Activated CD8-positive, alpha-beta T cell treated with anti-CD3 and anti-CD28 coated beads for 36 hours (primary cell): ENCODE measurements at regions not wholly inside any gene's neighbourhood (a gene's known extent, or its start where the extent isn't known, plus 50 kb on each side); places are given as distances from the start of the nearest gene placed in this dataset.
A peak's percentile ranks its signal among the peaks of the same experiment; 100 is the strongest.

Experiments
- ATAC-seq: fragments of 200-7000 bp; cut with Tn5 transposase; one replicate; pipeline ENCODE4 v1.10.0; 2021; ENCODE audit warnings: mild to moderate bottlenecking, moderate library complexity
- CTCF ChIA-PET: fragments of 350-600 bp; sonication (Branson Sonifier 250); formaldehyde crosslinking; loops from one replicate; lab custom pipeline; 2021; ENCODE audit warnings: antibody characterized with exemption; lab: Charles Lee
- POLR2A ChIA-PET: fragments of 350-600 bp; sonication (Branson Sonifier 250); formaldehyde crosslinking; loops from one replicate; lab custom pipeline; 2021; ENCODE audit warnings: antibody characterized with exemption; lab: Charles Lee
- DNase-seq: peaks from one replicate; pipeline ENCODE4 v3.0.0-alpha.2; 2020
- H3K27ac Mint-ChIP-seq: one replicate; pipeline ENCODE4 v1.8.0; 2021; ENCODE audit warnings: mild to moderate bottlenecking, mixed read lengths
- H3K27me3 Mint-ChIP-seq: one replicate; pipeline ENCODE4 v1.8.0; 2021; ENCODE audit warnings: mixed read lengths
- H3K36me3 Mint-ChIP-seq: one replicate; pipeline ENCODE4 v1.8.0; 2021; ENCODE audit warnings: low read depth, mixed read lengths
- H3K4me1 Mint-ChIP-seq: one replicate; pipeline ENCODE4 v1.8.0; 2021; ENCODE audit warnings: low read depth, mixed read lengths
- H3K4me3 Mint-ChIP-seq: one replicate; pipeline ENCODE4 v1.8.0; 2021; ENCODE audit warnings: mild to moderate bottlenecking, moderate library complexity, mixed read lengths
- H3K9me3 Mint-ChIP-seq: one replicate; pipeline ENCODE4 v1.8.0; 2021; ENCODE audit warnings: mixed read lengths
- intact Hi-C: fragments of 100-400 bp; cut with micrococcal nuclease; formaldehyde crosslinking; loops from one replicate; pipeline ENCODE4 v1.10.0; 2022
- TF ChIP-seq, protein P1 (sequence below): fragments of 200-600 bp; IDR thresholded peaks from one replicate; pipeline ENCODE4 v1.8.0; 2022; ENCODE audit warnings: antibody characterized with exemption, mild to moderate bottlenecking

GRCh38 chr17:77535435-77535834, 394.7 kb downstream of the SEC14L1 start:
- ATAC-seq (peak; percentile 78), DNase-seq (peak; percentile 36)
- TF ChIP-seq, protein P1, sequence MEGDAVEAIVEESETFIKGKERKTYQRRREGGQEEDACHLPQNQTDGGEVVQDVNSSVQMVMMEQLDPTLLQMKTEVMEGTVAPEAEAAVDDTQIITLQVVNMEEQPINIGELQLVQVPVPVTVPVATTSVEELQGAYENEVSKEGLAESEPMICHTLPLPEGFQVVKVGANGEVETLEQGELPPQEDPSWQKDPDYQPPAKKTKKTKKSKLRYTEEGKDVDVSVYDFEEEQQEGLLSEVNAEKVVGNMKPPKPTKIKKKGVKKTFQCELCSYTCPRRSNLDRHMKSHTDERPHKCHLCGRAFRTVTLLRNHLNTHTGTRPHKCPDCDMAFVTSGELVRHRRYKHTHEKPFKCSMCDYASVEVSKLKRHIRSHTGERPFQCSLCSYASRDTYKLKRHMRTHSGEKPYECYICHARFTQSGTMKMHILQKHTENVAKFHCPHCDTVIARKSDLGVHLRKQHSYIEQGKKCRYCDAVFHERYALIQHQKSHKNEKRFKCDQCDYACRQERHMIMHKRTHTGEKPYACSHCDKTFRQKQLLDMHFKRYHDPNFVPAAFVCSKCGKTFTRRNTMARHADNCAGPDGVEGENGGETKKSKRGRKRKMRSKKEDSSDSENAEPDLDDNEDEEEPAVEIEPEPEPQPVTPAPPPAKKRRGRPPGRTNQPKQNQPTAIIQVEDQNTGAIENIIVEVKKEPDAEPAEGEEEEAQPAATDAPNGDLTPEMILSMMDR, result no peak
- intact Hi-C loops, result no loop called here
- no peak overlapping the region for H3K4me3 Mint-ChIP-seq
- H3K36me3 Mint-ChIP-seq, result peaks cover 4% of the 10 kb centered on the region
- H3K4me1 Mint-ChIP-seq, result peaks cover 11% of the 10 kb centered on the region
- H3K27ac Mint-ChIP-seq, result no peak overlapping the region
- POLR2A ChIA-PET, result no interaction called here
- H3K27me3 Mint-ChIP-seq, result peaks cover 3% of the 10 kb centered on the region
- peaks cover 7% of the 10 kb centered on the region for H3K9me3 Mint-ChIP-seq
- CTCF ChIA-PET, result interaction anchor here (0.8 kb wide), 1 partner anchor 110 kb away, joined by 3 read pairs; no protein-coding TSS in a partner anchor

- H3K36me3 Mint-ChIP-seq, result peaks cover 4% of the 10 kb centered on the region
- ChIA-PET POLR2A (no interaction called here), CTCF (interaction anchor here (0.8 kb wide), 1 partner anchor 109 kb away, joined by 3 read pairs; no protein-coding TSS in a partner anchor)
- no peak overlapping the region for H3K27ac Mint-ChIP-seq
- H3K27me3 Mint-ChIP-seq, result no peaks in the 10 kb centered on the region
- no peak overlapping the region for H3K4me3 Mint-ChIP-seq
- H3K9me3 Mint-ChIP-seq, result peaks cover 7% of the 10 kb centered on the region
- ATAC-seq, result peak; percentile 45
- H3K4me1 Mint-ChIP-seq, result peaks cover 11% of the 10 kb centered on the region
- intact Hi-C loops, result no loop called here
- no peak for DNase-seq
- TF ChIP-seq, protein P1, result no peak
Observed at GRCh38 chr17:77535892-77536291, 395.1 kb downstream of the SEC14L1 start.

DNA sequence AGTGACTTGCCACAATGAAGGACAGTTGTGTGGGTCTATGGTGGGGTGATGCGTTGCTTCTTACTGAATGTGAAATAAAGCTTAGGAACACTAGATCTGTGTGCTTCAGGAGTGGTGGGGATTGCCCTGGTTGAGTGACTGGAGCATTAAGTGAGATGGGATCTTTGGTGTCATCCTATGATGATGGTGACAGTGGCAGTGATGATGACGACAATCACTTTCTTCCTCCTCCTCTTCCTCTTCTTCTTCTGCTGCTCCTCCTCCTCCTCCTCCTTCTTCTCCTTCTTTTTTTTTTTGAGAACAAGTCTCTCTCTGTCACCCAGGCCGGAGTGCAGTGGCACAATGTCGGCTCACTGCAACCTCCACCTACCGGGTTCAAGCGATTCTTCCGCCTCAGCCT, 396.8 kb downstream of the SEC14L1 start:
- intact Hi-C loops, result no loop called here
- CTCF ChIA-PET, result interaction anchor here (1.1 kb wide), 1 partner anchor 476 kb away, joined by 3 read pairs; no protein-coding TSS in a partner anchor
- POLR2A ChIA-PET, result no interaction called here
- ATAC-seq, result no peak
- Mint-ChIP-seq H3K9me3 (peaks cover 7% of the 10 kb centered on the region), H3K27me3 (no peaks in the 10 kb centered on the region), H3K4me1 (peaks cover 11% of the 10 kb centered on the region), H3K27ac (no peak overlapping the region), H3K4me3 (no peak overlapping the region), H3K36me3 (peaks cover 4% of the 10 kb centered on the region)
- TF ChIP-seq, protein P1, result no peak
- no peak for DNase-seq

GRCh38 chr17:77540531-77540930, 399.8 kb downstream of the SEC14L1 start:
- ATAC-seq (no peak), DNase-seq (no peak)
- no peak overlapping the region for H3K4me3 Mint-ChIP-seq
- H3K9me3 Mint-ChIP-seq, result no peaks in the 10 kb centered on the region
- no peaks in the 10 kb centered on the region for H3K27me3 Mint-ChIP-seq
- no peak overlapping the region for H3K27ac Mint-ChIP-seq
- CTCF ChIA-PET, result interaction anchor here (1.7 kb wide), 2 partner anchors 201 to 479 kb away, joined by 5 to 6 read pairs; no protein-coding TSS in a partner anchor
- POLR2A ChIA-PET, result no interaction called here
- TF ChIP-seq, protein P1, result no peak
- peaks cover 7% of the 10 kb centered on the region for H3K4me1 Mint-ChIP-seq
- H3K36me3 Mint-ChIP-seq, result no peaks in the 10 kb centered on the region
- intact Hi-C loops, result loop anchor here (10.0 kb wide), 2 partner anchors 224 to 474 kb away; no protein-coding TSS in a partner anchor

DNA sequence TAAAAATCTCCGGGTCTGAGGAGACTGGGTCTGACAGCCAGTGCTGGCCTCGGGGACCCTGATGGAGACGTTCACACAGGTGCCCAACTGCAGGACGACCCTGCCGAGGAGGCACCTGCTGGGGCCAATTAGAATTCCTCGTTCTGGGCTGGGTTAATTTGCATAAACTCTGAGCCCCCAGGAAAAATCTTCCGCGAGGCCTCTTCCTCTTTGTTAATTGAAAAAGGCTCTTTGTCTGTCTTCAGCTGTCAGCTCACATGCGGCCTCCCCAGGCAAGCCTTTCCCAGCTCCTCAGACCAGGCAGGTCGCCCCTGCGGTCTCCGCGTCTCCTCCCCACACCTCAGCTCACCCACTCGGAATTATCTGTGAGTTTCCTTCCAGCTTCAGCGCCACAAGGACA, 400.2 kb downstream of the SEC14L1 start:
- Mint-ChIP-seq H3K36me3 (no peaks in the 10 kb centered on the region), H3K4me3 (no peak overlapping the region), H3K27ac (no peak overlapping the region), H3K27me3 (no peaks in the 10 kb centered on the region), H3K9me3 (no peaks in the 10 kb centered on the region), H3K4me1 (peaks cover 2% of the 10 kb centered on the region)
- DNase-seq (no peak), ATAC-seq (no peak)
- TF ChIP-seq, protein P1, result no peak
- ChIA-PET CTCF (interaction anchor here (1.7 to 2.3 kb wide), 2 partner anchors 15 to 479 kb away, joined by 5 read pairs; no protein-coding TSS in a partner anchor), POLR2A (no interaction called here)
- intact Hi-C loops, result loop anchor here (10.0 kb wide), 2 partner anchors 224 to 474 kb away; no protein-coding TSS in a partner anchor
